ENCODE measurements at regions not wholly inside any gene's neighbourhood (a gene's known extent, or its start where the extent isn't known, plus 50 kb on each side); places are given as distances from the start of the nearest gene placed in this dataset.

DNA sequence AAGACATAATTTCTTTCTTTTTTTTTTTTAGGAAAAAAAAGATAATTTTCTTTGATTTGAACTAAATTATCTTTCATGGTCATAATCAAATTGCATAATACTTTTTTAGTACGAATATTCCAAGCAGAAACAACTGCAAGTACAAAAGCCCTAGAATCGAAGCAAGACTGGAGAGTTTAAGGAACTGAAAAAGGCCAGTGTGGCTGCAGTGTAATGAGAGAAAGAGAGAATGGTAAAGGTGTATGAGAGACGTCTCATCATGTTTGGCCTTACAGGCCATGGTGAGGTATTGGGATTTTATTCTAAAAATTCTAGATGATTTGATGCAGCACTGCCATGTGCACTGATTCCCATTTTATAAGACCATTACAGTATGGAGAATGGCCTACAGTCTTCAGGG, 180.9 kb downstream of the SUCNR1 start (continued):
- TF ChIP-seq, protein P1, sequence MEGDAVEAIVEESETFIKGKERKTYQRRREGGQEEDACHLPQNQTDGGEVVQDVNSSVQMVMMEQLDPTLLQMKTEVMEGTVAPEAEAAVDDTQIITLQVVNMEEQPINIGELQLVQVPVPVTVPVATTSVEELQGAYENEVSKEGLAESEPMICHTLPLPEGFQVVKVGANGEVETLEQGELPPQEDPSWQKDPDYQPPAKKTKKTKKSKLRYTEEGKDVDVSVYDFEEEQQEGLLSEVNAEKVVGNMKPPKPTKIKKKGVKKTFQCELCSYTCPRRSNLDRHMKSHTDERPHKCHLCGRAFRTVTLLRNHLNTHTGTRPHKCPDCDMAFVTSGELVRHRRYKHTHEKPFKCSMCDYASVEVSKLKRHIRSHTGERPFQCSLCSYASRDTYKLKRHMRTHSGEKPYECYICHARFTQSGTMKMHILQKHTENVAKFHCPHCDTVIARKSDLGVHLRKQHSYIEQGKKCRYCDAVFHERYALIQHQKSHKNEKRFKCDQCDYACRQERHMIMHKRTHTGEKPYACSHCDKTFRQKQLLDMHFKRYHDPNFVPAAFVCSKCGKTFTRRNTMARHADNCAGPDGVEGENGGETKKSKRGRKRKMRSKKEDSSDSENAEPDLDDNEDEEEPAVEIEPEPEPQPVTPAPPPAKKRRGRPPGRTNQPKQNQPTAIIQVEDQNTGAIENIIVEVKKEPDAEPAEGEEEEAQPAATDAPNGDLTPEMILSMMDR (IDR thresholded peaks at IDR 0.05; ENCODE audit: control extremely low read depth in 1 of 3, insufficient read depth in 1 of 3, low read depth in 1 of 3, low read length in 3 of 3) = no peak
- no peak for TF ChIP-seq SIRT6 (IDR thresholded peaks at IDR 0.05; ENCODE audit: low read length)
- TF ChIP-seq RAD21 (IDR thresholded peaks at IDR 0.05 in 1 of 2, conservative IDR thresholded peaks at IDR 0.05 in 1 of 2; ENCODE audit: low read depth in 2 of 2, low read length in 2 of 2) = no peak
- TF ChIP-seq, protein P2, sequence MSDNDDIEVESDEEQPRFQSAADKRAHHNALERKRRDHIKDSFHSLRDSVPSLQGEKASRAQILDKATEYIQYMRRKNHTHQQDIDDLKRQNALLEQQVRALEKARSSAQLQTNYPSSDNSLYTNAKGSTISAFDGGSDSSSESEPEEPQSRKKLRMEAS (IDR thresholded peaks at IDR 0.05) = no peak
- TF ChIP-seq JUN (IDR thresholded peaks at IDR 0.05; ENCODE audit: low read depth, low read length) = no peak
